WERI-Rb-1 (cell line): ENCODE measurements at regions not wholly inside any gene's neighbourhood (a gene's known extent, or its start where the extent isn't known, plus 50 kb on each side); places are given as distances from the start of the nearest gene placed in this dataset.

ENCODE experiments used
- DNase-seq: peaks from one replicate; pipeline ENCODE4 v3.0.0-alpha.2; 2020
- H3K27ac ChIP-seq: fragments of 250-450 bp; sonication (Bioruptor Pico); 2 replicates; pipeline ENCODE4 v1.5.1; 2020; ENCODE audit warnings: mild to moderate bottlenecking, moderate library complexity
- H3K27me3 ChIP-seq: fragments of 250-450 bp; sonication (Bioruptor Pico); 2 replicates; pipeline ENCODE4 v1.5.1; 2021; ENCODE audit warnings: mild to moderate bottlenecking, low read depth, moderate library complexity; ENCODE audit not compliant: insufficient read depth, severe bottlenecking
- H3K36me3 ChIP-seq: fragments of 250-450 bp; sonication (Bioruptor Pico); 2 replicates; pipeline ENCODE4 v1.5.1; 2020; ENCODE audit warnings: mild to moderate bottlenecking, moderate library complexity
- H3K4me3 ChIP-seq: 2 replicates; pipeline ENCODE4 v1.5.1; 2011; ENCODE audit warnings: low read depth, mild to moderate bottlenecking, control low read depth, low read length
- H3K9me3 ChIP-seq: fragments of 250-450 bp; sonication (Bioruptor Pico); 2 replicates; pipeline ENCODE4 v1.5.1; 2021; ENCODE audit warnings: mild to moderate bottlenecking, moderate library complexity; ENCODE audit not compliant: severe bottlenecking
- CTCF ChIP-seq: IDR thresholded peaks from 2 replicates; pipeline ENCODE4 v1.5.1; 2011; ENCODE audit warnings: low read depth, mild to moderate bottlenecking, control low read depth, inconsistent platforms, low read length

GRCh38 chr5:3225201-3225960, 370.3 kb upstream of the IRX1 start:
- Histone ChIP-seq H3K9me3 (peaks cover 3% of the 10 kb centered on the region), H3K27ac (no peak overlapping the region), H3K4me3 (no peak overlapping the region), H3K27me3 (peaks cover 92% of the 10 kb centered on the region), H3K36me3 (no peaks in the 10 kb centered on the region)
- TF ChIP-seq CTCF = no peak
- DNase-seq = no peak

GRCh38 chr5:3222924-3223323, 372.7 kb upstream of the IRX1 start:
- Histone ChIP-seq H3K9me3 (peaks cover 3% of the 10 kb centered on the region), H3K27ac (no peak overlapping the region), H3K4me3 (no peak overlapping the region), H3K36me3 (no peaks in the 10 kb centered on the region), H3K27me3 (peaks cover 94% of the 10 kb centered on the region)
- no peak for TF ChIP-seq CTCF
- DNase-seq = no peak

- H3K27me3 ChIP-seq = peaks cover 93% of the 10 kb centered on the region
- H3K9me3 ChIP-seq = no peaks in the 10 kb centered on the region
- TF ChIP-seq CTCF = no peak
- no peak overlapping the region for H3K4me3 ChIP-seq
- no peaks in the 10 kb centered on the region for H3K36me3 ChIP-seq
- no peak overlapping the region for H3K27ac ChIP-seq
- no peak for DNase-seq
Observed at GRCh38 chr5:3221432-3221831, 374.2 kb upstream of the IRX1 start.

GRCh38 chr5:3220638-3221288, 374.9 kb upstream of the IRX1 start:
- no peaks in the 10 kb centered on the region for H3K9me3 ChIP-seq
- TF ChIP-seq CTCF = no peak
- no peak overlapping the region for H3K4me3 ChIP-seq
- H3K27ac ChIP-seq = no peak overlapping the region
- DNase-seq = no peak
- peaks cover 93% of the 10 kb centered on the region for H3K27me3 ChIP-seq
- no peaks in the 10 kb centered on the region for H3K36me3 ChIP-seq

- H3K9me3 ChIP-seq = no peaks in the 10 kb centered on the region
Observed at GRCh38 chr5:3220201-3220600, 375.4 kb upstream of the IRX1 start.

More at GRCh38 chr5:3220201-3220600, 375.4 kb upstream of the IRX1 start:
- DNase-seq = no peak
- Histone ChIP-seq H3K27ac (no peak overlapping the region), H3K4me3 (no peak overlapping the region), H3K36me3 (no peaks in the 10 kb centered on the region), H3K27me3 (peaks cover 93% of the 10 kb centered on the region)
- no peak for TF ChIP-seq CTCF
